HG02970 (cell line): ENCODE measurements at regions not wholly inside any gene's neighbourhood (a gene's known extent, or its start where the extent isn't known, plus 50 kb on each side); places are given as distances from the start of the nearest gene placed in this dataset.
"Not testable (repeated sequence)": the region's sequence is repeated elsewhere in the genome, so short reads cannot be mapped to it uniquely, and the experiment has no call there.

ENCODE experiments used
- ATAC-seq: cut with Tn5 transposase; IDR thresholded peaks from one replicate; pipeline ENCODE4 v1.9.1; 2021; ENCODE audit warnings: mild to moderate bottlenecking, moderate library complexity, moderate number of reproducible peaks; ENCODE audit not compliant: unreplicated experiment, low FRiP score

GRCh38 chr1:178674559-178674958, 50.5 kb upstream of the RALGPS2 start:
- ATAC-seq = not testable (repeated sequence)
